Neural progenitor cell (in vitro differentiated cells): ENCODE measurements at regions not wholly inside any gene's neighbourhood (a gene's known extent, or its start where the extent isn't known, plus 50 kb on each side); places are given as distances from the start of the nearest gene placed in this dataset.
"Not testable (repeated sequence)": the region's sequence is repeated elsewhere in the genome, so short reads cannot be mapped to it uniquely, and the experiment has no call there.

ENCODE experiments used
- DNase-seq: peaks from one replicate; pipeline ENCODE4 v3.0.0-alpha.2; 2016; ENCODE audit warnings: low spot score
- H2AFZ ChIP-seq: fragments of 200-600 bp; sonication (generic); replicated peaks from 2 replicates; pipeline ENCODE4 v1.6.1; 2016; ENCODE audit warnings: antibody characterized with exemption
- H3F3A ChIP-seq: fragments of 200-600 bp; sonication (generic); 2 replicates; pipeline ENCODE4 v1.6.1; 2016; ENCODE audit warnings: antibody characterized with exemption, low read depth
- H3K27ac ChIP-seq: fragments of 200-600 bp; sonication (generic); 2 replicates; pipeline ENCODE4 v1.5.1; 2016; ENCODE audit warnings: mild to moderate bottlenecking
- H3K27me3 ChIP-seq: fragments of 200-600 bp; sonication (generic); 2 replicates; pipeline ENCODE4 v1.6.1; 2016; ENCODE audit warnings: mild to moderate bottlenecking, moderate library complexity
- H3K36me3 ChIP-seq: fragments of 200-600 bp; sonication (generic); 2 replicates; pipeline ENCODE4 v1.5.1; 2016
- H3K4me1 ChIP-seq: fragments of 200-600 bp; sonication (generic); 2 replicates; pipeline ENCODE4 v1.6.1; 2016; ENCODE audit warnings: mixed run types
- H3K4me2 ChIP-seq: fragments of 200-600 bp; sonication (generic); 2 replicates; pipeline ENCODE4 v1.6.1; 2016
- H3K4me3 ChIP-seq: fragments of 200-600 bp; sonication (generic); 2 replicates; pipeline ENCODE4 v1.5.1; 2016
- H3K79me2 ChIP-seq: fragments of 200-600 bp; sonication (generic); 2 replicates; pipeline ENCODE4 v1.6.1; 2016; ENCODE audit warnings: low read depth
- H3K9ac ChIP-seq: fragments of 200-600 bp; sonication (generic); 2 replicates; pipeline ENCODE4 v1.6.1; 2016
- H3K9me3 ChIP-seq: fragments of 200-600 bp; sonication (generic); 2 replicates; pipeline ENCODE4 v1.5.1; 2016; ENCODE audit warnings: low read depth
- H4K20me1 ChIP-seq: fragments of 200-600 bp; sonication (generic); 2 replicates; pipeline ENCODE4 v1.6.1; 2016; ENCODE audit warnings: low read depth
- H3K27ac Mint-ChIP-seq: 3 replicates; pipeline ENCODE4 v1.8.0; 2021; ENCODE audit warnings: mixed read lengths
- H3K27me3 Mint-ChIP-seq: 2 replicates; pipeline ENCODE4 v1.8.0; 2022; ENCODE audit warnings: low read depth, mild to moderate bottlenecking, inconsistent platforms, moderate library complexity, mixed read lengths; ENCODE audit not compliant: insufficient read depth
- H3K36me3 Mint-ChIP-seq: 3 replicates; pipeline ENCODE4 v1.8.0; 2021; ENCODE audit warnings: mixed read lengths
- H3K4me1 Mint-ChIP-seq: 3 replicates; pipeline ENCODE4 v1.8.0; 2021; ENCODE audit warnings: mixed read lengths
- H3K4me3 Mint-ChIP-seq: 3 replicates; pipeline ENCODE4 v1.8.0; 2021; ENCODE audit warnings: mild to moderate bottlenecking, moderate library complexity, mixed read lengths
- H3K9me3 Mint-ChIP-seq: 3 replicates; pipeline ENCODE4 v1.8.0; 2020; ENCODE audit warnings: mixed read lengths
- CTCF ChIP-seq: fragments of 200-600 bp; sonication (generic); IDR thresholded peaks from 2 replicates; pipeline ENCODE4 v1.5.1; 2017; ENCODE audit warnings: antibody characterized with exemption, mild to moderate bottlenecking
- EZH2 ChIP-seq: fragments of 200-600 bp; sonication (generic); IDR thresholded peaks from 2 replicates; pipeline ENCODE4 v1.6.1; 2017; ENCODE audit warnings: antibody characterized with exemption, mild to moderate bottlenecking, moderate library complexity
- EZH2phosphoT487 ChIP-seq: fragments of 200-600 bp; sonication (generic); IDR thresholded peaks from 2 replicates; pipeline ENCODE4 v1.6.1; 2017; ENCODE audit warnings: antibody characterized with exemption

DNA sequence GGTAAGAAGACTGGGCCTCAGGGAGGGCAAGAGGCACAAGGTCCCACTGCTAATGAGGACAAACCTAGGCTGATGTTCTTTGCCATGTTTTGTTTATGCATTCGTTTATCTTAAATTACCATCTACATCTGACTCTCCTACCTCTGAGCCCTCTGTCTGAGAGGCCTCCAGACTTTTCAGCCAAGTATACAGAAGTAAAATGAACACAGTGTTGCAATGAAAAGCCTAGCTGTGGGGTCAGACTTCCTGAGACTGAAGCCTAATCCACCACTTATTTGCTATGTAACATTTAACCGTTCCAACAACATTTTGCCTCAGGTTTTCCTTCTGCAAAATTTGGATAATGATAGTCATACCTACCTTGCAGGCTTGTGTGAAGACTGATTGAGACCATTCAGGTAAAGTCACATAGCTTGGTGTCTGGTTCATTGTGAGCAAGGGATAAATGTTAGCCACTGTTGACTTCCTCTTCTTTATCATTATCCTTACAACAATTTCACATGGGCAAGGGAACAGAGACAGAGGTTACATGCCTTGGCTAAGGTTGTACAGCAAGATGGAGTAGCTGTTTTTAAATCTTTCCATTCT, 374.9 kb upstream of the CLINT1 start:
- H3K4me2 ChIP-seq = no peak overlapping the region
- peaks cover 17% of the 10 kb centered on the region for H3K4me1 ChIP-seq
- H3K27me3 ChIP-seq = no peaks in the 10 kb centered on the region

DNA sequence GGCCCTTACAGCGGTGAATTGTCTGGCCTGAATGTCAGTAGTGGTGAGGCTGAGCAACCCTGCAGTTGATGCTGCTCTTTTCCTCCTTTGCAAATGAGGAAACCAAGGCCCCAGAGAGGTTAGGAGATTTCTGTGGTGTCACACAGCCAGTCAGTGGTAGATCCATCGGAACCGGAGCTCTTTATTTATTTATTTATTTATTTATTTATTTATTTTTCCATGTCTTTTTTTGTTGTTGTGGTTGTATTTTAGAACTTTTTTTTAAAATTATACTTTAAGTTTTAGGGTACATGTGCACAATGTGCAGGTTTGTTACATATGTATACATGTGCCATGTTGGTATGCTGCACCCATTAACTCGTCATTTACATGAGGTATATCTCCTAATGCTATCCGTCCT, 368.4 kb upstream of the CLINT1 start:
- not testable (repeated sequence) for H3K36me3 ChIP-seq, H3F3A ChIP-seq, H3K4me2 ChIP-seq, H4K20me1 ChIP-seq, H3K4me3 ChIP-seq, H3K4me1 ChIP-seq, H3K4me3 Mint-ChIP-seq, H3K9me3 Mint-ChIP-seq, H3K27ac ChIP-seq, H3K27ac Mint-ChIP-seq, DNase-seq, H3K27me3 Mint-ChIP-seq, H3K27me3 ChIP-seq, H3K9me3 ChIP-seq, H3K4me1 Mint-ChIP-seq, H3K9ac ChIP-seq, H3K36me3 Mint-ChIP-seq, H2AFZ ChIP-seq, H3K79me2 ChIP-seq

More for the DNA sequence above, 374.9 kb upstream of the CLINT1 start:
- Histone ChIP-seq H3K36me3 (no peaks in the 10 kb centered on the region), H3K79me2 (no peaks in the 10 kb centered on the region), H2AFZ (no peak overlapping the region), H3K4me3 (no peak overlapping the region), H3K9ac (no peak overlapping the region), H3K9me3 (no peaks in the 10 kb centered on the region), H3F3A (no peaks in the 10 kb centered on the region), H4K20me1 (no peaks in the 10 kb centered on the region), H3K27ac (no peak overlapping the region)
- H3K9me3 Mint-ChIP-seq = peaks cover 3% of the 10 kb centered on the region
- H3K27me3 Mint-ChIP-seq = no peaks in the 10 kb centered on the region
- H3K27ac Mint-ChIP-seq = no peak overlapping the region
- TF ChIP-seq EZH2 (no peak), EZH2phosphoT487 (no peak), CTCF (no peak)
- H3K4me1 Mint-ChIP-seq = peaks cover 22% of the 10 kb centered on the region
- no peak for DNase-seq
- no peak overlapping the region for H3K4me3 Mint-ChIP-seq
- no peaks in the 10 kb centered on the region for H3K36me3 Mint-ChIP-seq

DNA sequence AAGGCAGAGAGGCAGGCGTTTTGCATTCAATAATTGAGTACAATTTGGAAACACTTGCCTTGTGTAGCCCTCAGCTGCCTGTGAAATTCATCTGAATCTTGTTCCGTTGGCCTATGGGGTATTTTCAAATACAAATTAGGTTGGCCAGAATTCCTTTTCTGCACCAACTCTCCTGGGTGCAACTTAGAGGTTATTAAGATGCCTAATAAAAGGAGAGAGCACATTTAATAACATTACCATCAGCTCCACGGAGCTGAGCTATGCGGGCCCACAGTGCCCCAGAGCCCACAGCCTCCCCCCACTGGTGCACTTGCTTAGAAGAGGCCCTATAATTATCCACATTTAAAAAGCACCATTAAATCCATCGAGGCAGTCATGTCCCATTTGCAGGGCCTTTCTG, 367.6 kb upstream of the CLINT1 start:
- DNase-seq = no peak
- Histone ChIP-seq H3K4me3 (no peak overlapping the region), H3K27me3 (no peaks in the 10 kb centered on the region), H3K36me3 (no peaks in the 10 kb centered on the region), H3K4me1 (peaks cover 8% of the 10 kb centered on the region), H3K79me2 (no peaks in the 10 kb centered on the region), H3K9ac (no peak overlapping the region), H3K4me2 (no peak overlapping the region), H3K9me3 (no peaks in the 10 kb centered on the region), H3K27ac (no peak overlapping the region), H2AFZ (no peak overlapping the region), H3F3A (no peaks in the 10 kb centered on the region), H4K20me1 (no peaks in the 10 kb centered on the region)
- H3K4me3 Mint-ChIP-seq = no peak overlapping the region
- H3K36me3 Mint-ChIP-seq = no peaks in the 10 kb centered on the region
- peak overlapping the region; percentile 37 for H3K27ac Mint-ChIP-seq
- peaks cover 6% of the 10 kb centered on the region for H3K27me3 Mint-ChIP-seq
- H3K4me1 Mint-ChIP-seq = peaks cover 9% of the 10 kb centered on the region
- peaks cover 8% of the 10 kb centered on the region for H3K9me3 Mint-ChIP-seq
- TF ChIP-seq EZH2 (no peak), CTCF (no peak)

- TF ChIP-seq CTCF = no peak
- TF ChIP-seq EZH2phosphoT487 = no peak
- no peak for TF ChIP-seq EZH2
- H3K4me1 ChIP-seq = peaks cover 8% of the 10 kb centered on the region
- no peaks in the 10 kb centered on the region for H3K79me2 ChIP-seq
- no peak overlapping the region for H3K9ac ChIP-seq
- no peak overlapping the region for H3K4me2 ChIP-seq
- H4K20me1 ChIP-seq = no peaks in the 10 kb centered on the region
- Mint-ChIP-seq H3K4me1 (peaks cover 9% of the 10 kb centered on the region), H3K27ac (no peak overlapping the region), H3K27me3 (peaks cover 6% of the 10 kb centered on the region), H3K36me3 (no peaks in the 10 kb centered on the region), H3K9me3 (peaks cover 8% of the 10 kb centered on the region), H3K4me3 (no peak overlapping the region)
- H3K27me3 ChIP-seq = no peaks in the 10 kb centered on the region
- no peaks in the 10 kb centered on the region for H3F3A ChIP-seq
- DNase-seq = no peak
- no peaks in the 10 kb centered on the region for H3K36me3 ChIP-seq
- no peak overlapping the region for H3K27ac ChIP-seq
- H2AFZ ChIP-seq = no peak overlapping the region
- no peak overlapping the region for H3K4me3 ChIP-seq
- no peaks in the 10 kb centered on the region for H3K9me3 ChIP-seq
Observed at GRCh38 chr5:158224253-158224652, 365.3 kb upstream of the CLINT1 start.
